ENCODE measurements at regions not wholly inside any gene's neighbourhood (a gene's known extent, or its start where the extent isn't known, plus 50 kb on each side); places are given as distances from the start of the nearest gene placed in this dataset.

DNA sequence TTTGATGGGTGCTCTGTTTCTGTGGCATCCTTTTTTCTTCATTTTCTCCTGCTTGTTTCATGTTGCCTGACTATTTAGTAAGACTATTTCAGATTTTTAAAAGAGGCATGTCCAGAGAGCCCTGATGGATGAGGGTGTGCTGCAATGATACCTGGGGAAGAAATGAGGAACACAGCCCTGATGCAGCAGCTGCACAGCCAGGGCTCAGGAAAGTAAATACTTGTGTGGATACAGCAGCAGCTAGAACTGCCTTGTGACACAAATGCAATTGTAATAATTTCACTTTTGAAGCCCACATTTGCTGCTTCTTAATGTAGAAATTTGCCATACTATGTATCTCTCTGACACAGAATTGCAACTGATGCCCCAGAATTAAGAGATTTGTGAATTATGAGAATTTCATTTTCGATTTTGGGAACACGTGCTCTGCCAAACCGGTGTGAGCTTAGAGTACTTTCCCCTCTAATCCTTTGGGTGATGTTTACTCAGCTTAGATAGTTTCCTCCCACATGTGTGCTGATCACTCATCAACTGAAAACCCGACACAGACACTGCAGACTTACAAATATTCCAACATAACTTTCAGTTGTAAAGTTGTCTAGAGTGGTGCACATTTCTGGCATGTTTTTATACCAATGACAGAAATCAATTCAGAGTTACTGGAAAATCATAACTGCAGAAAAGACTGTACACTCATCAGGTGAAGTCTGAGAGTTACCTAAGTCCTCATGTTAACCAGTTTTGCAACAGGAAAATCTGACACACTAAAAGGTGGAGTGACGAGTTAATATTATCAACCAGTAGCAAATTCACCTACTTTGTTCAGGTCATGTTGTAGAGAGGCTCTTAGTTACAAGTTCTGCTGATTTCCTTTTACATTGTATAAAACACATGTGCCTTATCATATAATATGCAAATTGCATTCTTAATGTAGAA lies 383.4 kb downstream of the CBLN2 start:
- no peak for ATAC-seq (replicated peaks; ENCODE audit: extremely low read depth, poor library complexity, severe bottlenecking)
- no peak for DNase-seq (ENCODE audit: low spot score in 2 of 2)
- no peak overlapping the region for H3K27ac Mint-ChIP-seq (ENCODE audit: low read depth)
- no peak overlapping the region for H3K4me3 Mint-ChIP-seq
- no peaks in the 10 kb centered on the region for H3K4me1 Mint-ChIP-seq
- H3K27me3 Mint-ChIP-seq = no peaks in the 10 kb centered on the region
- H3K36me3 Mint-ChIP-seq (ENCODE audit: insufficient read depth) = peaks cover 3% of the 10 kb centered on the region
- peaks cover 31% of the 10 kb centered on the region for H3K9me3 Mint-ChIP-seq

DNA sequence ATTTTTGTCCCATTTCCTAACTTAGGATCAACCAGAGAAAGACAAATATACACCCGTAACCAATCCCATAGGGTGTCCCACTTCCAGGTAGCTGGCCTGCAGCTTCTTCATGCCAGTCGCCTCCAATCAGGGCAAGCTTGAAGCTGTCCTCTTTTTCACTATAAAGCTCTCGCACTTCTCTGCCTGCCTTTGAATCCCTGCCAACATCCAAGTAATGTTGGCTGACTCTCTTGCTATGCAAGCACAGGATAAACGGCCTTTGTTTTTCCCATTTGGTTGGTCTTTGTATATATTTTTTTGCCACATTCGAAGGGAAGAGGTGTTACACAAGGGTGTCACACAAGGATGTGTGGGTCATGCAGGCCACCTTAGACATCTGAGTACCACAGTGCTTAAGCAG lies 388.8 kb downstream of the CBLN2 start:
- Mint-ChIP-seq H3K36me3 (ENCODE audit: insufficient read depth) (peaks cover 5% of the 10 kb centered on the region), H3K27me3 (no peaks in the 10 kb centered on the region), H3K27ac (ENCODE audit: low read depth) (no peak overlapping the region), H3K4me1 (no peaks in the 10 kb centered on the region), H3K9me3 (peaks cover 54% of the 10 kb centered on the region), H3K4me3 (no peak overlapping the region)
- ATAC-seq (replicated peaks; ENCODE audit: extremely low read depth, poor library complexity, severe bottlenecking) (no peak), DNase-seq (ENCODE audit: low spot score in 2 of 2) (no peak)

DNA sequence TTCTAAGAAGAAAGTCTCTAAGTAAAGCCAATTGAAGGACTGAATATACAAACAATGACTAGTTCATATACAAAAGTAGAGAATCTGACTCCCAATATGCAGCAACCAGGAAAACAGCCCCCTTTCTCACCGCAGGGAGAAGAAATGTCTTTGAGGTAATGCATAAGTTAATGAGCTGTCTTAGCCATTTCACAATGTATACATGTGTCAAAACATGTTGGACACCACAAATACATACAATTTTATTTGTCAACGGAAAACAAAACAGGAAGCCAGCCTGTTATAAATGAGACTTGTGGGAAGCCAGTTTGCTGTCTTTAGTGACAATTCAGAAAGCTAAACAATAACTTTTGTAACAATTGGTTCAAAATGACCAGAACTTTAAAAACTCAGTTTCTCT lies 389.2 kb downstream of the CBLN2 start:
- Mint-ChIP-seq H3K27ac (ENCODE audit: low read depth) (no peak overlapping the region), H3K36me3 (ENCODE audit: insufficient read depth) (peaks cover 5% of the 10 kb centered on the region), H3K4me1 (no peaks in the 10 kb centered on the region), H3K4me3 (no peak overlapping the region), H3K9me3 (peaks cover 54% of the 10 kb centered on the region), H3K27me3 (no peaks in the 10 kb centered on the region)
- DNase-seq (ENCODE audit: low spot score in 2 of 2) (no peak), ATAC-seq (replicated peaks; ENCODE audit: extremely low read depth, poor library complexity, severe bottlenecking) (no peak)

DNA sequence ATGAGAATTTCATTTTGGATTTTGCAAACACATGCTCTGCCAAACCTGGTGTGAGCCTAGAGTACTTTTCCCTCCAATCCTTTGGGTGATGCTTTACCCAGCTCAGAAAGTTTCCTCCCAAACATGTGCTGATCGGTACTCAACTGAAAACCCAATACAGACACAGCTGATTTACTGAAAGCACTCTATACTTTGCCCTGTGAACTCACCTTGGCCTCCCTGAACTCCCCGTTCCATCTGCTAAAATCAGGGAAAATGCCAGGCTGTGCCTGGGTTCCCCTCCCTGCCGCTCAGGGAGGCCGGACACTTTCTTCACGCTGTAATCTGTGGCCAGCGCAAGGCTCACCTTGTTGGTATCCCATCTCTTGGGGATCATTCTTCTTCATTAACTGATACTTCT lies 391.2 kb downstream of the CBLN2 start:
- DNase-seq (ENCODE audit: low spot score in 2 of 2) (no peak), ATAC-seq (replicated peaks; ENCODE audit: extremely low read depth, poor library complexity, severe bottlenecking) (no peak)
- no peak overlapping the region for H3K4me3 Mint-ChIP-seq
- peaks cover 2% of the 10 kb centered on the region for H3K36me3 Mint-ChIP-seq (ENCODE audit: insufficient read depth)
- no peaks in the 10 kb centered on the region for H3K27me3 Mint-ChIP-seq
- H3K4me1 Mint-ChIP-seq = no peaks in the 10 kb centered on the region
- no peak overlapping the region for H3K27ac Mint-ChIP-seq (ENCODE audit: low read depth)
- H3K9me3 Mint-ChIP-seq = peaks cover 41% of the 10 kb centered on the region

DNA sequence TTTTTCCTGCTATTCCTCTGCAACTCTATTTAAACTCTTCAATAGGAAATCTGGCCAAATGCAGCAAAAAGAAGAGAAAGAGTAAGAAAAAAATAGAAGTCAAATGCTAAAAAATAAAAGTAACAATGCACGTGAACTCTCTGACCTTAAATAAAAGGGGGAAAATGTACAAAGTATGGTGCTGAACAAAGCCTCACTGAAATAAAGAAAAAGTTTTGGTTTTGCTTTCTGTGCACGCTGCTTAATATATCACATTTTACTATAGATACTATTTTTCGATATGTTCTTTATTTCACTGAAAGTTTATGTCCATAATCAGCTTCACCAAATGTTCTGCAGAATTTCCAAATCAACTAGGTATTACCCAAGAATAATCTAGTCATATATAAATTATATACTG lies 396.3 kb downstream of the CBLN2 start:
- DNase-seq (ENCODE audit: low spot score in 2 of 2) = no peak
- Mint-ChIP-seq H3K27me3 (no peaks in the 10 kb centered on the region), H3K36me3 (ENCODE audit: insufficient read depth) (no peaks in the 10 kb centered on the region), H3K4me1 (no peaks in the 10 kb centered on the region), H3K9me3 (peaks cover 11% of the 10 kb centered on the region), H3K27ac (ENCODE audit: low read depth) (no peak overlapping the region), H3K4me3 (no peak overlapping the region)
- ATAC-seq (replicated peaks; ENCODE audit: extremely low read depth, poor library complexity, severe bottlenecking) = no peak

DNA sequence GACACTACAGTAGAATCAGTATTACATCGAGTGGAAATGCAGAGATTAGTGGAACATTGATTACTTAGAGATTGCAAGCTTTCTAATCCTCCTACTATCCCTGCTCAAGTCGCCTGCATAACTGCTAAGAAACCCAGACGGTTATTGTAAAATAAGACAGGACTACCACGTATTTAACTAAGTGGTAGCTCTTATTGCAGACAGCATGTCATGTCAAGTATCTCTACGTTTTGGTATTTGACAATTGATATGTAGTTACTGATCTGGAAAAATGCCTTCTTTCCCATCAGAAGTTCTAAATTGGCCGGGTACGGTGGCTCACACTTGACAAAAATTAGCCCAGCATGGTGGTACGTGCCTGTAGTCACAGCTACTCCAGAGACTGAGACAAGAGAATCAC lies 404.1 kb downstream of the CBLN2 start:
- H3K9me3 Mint-ChIP-seq = peaks cover 22% of the 10 kb centered on the region
- H3K27me3 Mint-ChIP-seq = no peaks in the 10 kb centered on the region
- no peak for DNase-seq (ENCODE audit: low spot score in 2 of 2)
- no peaks in the 10 kb centered on the region for H3K36me3 Mint-ChIP-seq (ENCODE audit: insufficient read depth)
- H3K27ac Mint-ChIP-seq (ENCODE audit: low read depth) = no peak overlapping the region
- ATAC-seq (replicated peaks; ENCODE audit: extremely low read depth, poor library complexity, severe bottlenecking) = no peak
- no peak overlapping the region for H3K4me3 Mint-ChIP-seq
- no peaks in the 10 kb centered on the region for H3K4me1 Mint-ChIP-seq

DNA sequence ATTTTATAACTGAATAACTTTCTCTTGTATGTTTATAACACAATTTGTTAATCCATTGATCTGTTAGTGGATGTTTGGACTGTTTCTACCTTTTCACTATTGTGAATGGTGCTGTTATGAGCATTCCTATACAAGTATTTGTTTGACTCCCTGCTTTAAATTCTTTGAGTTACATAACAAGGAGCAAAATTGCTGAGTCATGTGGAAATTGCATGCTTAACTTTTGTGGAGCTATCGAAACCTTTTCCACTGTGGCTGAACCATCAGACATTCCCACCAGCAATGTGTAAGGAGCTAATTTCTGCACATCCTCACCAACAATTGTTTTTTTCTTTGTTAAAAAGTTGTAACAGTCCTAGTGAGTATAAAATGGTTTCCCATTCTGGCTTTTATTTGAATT lies 415.5 kb downstream of the CBLN2 start:
- Mint-ChIP-seq H3K27me3 (no peaks in the 10 kb centered on the region), H3K9me3 (peaks cover 6% of the 10 kb centered on the region), H3K4me3 (no peak overlapping the region), H3K27ac (ENCODE audit: low read depth) (no peak overlapping the region), H3K36me3 (ENCODE audit: insufficient read depth) (no peaks in the 10 kb centered on the region), H3K4me1 (no peaks in the 10 kb centered on the region)
- ATAC-seq (replicated peaks; ENCODE audit: extremely low read depth, poor library complexity, severe bottlenecking) = no peak
- DNase-seq (ENCODE audit: low spot score in 2 of 2) = no peak

DNA sequence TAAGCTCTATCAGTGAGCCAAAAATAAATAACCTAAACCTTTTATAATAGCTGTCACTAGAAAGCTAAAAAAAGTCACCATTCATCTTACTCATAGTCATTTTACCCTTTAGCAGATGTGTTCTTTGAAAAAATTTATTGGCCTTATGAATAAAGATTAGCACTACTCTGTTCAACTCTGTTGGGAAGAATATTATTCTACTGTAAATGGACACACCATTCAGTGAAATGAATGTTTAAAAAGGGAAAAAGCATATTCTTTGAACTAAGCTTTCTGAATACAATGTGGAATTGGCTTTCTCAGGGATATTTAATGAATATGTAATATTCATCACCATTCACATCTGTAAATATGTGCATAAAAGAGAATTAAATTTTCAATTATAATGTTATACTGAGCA lies 422.0 kb downstream of the CBLN2 start:
- Mint-ChIP-seq H3K4me3 (no peak overlapping the region), H3K9me3 (peaks cover 7% of the 10 kb centered on the region), H3K27ac (ENCODE audit: low read depth) (no peak overlapping the region), H3K36me3 (ENCODE audit: insufficient read depth) (no peaks in the 10 kb centered on the region), H3K27me3 (no peaks in the 10 kb centered on the region), H3K4me1 (no peaks in the 10 kb centered on the region)
- DNase-seq (ENCODE audit: low spot score in 2 of 2) (no peak), ATAC-seq (replicated peaks; ENCODE audit: extremely low read depth, poor library complexity, severe bottlenecking) (no peak)

DNA sequence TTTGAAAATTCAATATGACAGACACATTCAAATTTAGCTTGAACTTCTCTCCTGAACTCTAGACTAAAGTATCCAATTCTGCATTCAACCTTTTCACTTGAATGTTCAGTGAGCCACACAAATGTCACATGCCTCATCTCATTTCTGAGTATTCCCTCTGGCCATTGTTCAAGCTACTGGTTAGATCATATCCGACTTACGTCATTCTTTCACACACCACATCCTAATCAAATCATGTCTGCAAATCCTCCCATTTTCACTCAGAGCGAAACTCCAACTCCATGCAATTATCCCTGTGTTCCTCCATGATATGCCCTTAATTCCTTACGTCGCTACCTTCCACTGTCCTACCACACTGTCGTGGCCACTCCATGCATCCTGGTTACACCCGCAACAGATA lies 425.1 kb downstream of the CBLN2 start:
- DNase-seq (ENCODE audit: low spot score in 2 of 2) = no peak

DNA sequence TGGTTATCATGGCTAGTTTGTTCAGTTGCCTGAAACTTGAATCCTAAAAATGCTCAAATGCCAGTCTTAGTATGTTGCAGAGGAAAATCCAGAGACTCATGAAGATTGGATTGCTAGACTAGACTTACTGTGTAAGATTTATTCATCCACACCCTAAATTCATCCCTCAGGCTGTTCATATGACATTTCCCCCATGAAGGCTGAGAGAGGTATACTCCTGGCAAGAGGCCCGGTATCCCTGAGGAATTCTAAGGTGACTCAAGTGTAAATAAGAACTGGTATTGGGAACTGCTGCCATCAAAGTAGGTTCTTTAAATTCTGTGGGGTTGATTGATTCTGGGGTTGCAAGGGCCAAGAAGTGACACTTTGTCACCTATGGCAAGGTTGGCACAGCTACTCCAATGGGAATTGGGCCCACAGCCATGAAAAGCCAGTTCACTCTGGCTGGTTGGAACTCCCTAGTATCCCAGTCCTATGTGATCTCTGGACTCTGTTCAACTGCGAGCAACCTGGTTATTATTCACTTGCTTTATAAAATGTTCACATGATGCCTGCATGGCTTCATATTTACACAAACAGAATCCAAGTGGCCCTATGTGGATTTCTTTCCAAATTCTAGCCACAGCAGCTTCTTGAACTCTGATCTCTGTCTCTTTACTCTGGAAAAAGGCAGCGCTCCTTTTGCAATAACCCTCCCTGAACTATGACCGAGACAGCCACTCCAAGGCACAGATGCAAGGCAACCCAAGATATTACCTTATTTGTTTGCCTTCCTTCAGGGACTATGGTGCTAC lies 429.1 kb downstream of the CBLN2 start:
- no peak overlapping the region for H3K4me3 Mint-ChIP-seq
- DNase-seq (ENCODE audit: low spot score in 2 of 2) (no peak), ATAC-seq (replicated peaks; ENCODE audit: extremely low read depth, poor library complexity, severe bottlenecking) (peak; percentile 10)

More for the DNA sequence above, 425.1 kb downstream of the CBLN2 start:
- no peak for ATAC-seq (replicated peaks; ENCODE audit: extremely low read depth, poor library complexity, severe bottlenecking)
- Mint-ChIP-seq H3K9me3 (peaks cover 19% of the 10 kb centered on the region), H3K4me1 (no peaks in the 10 kb centered on the region), H3K36me3 (ENCODE audit: insufficient read depth) (no peaks in the 10 kb centered on the region), H3K27me3 (no peaks in the 10 kb centered on the region), H3K4me3 (no peak overlapping the region), H3K27ac (ENCODE audit: low read depth) (no peak overlapping the region)

GRCh38 chr18:72107647-72108383 lies 436.3 kb downstream of the CBLN2 start:
- Mint-ChIP-seq H3K4me3 (no peak overlapping the region), H3K27ac (ENCODE audit: low read depth) (no peak overlapping the region), H3K4me1 (no peaks in the 10 kb centered on the region), H3K27me3 (no peaks in the 10 kb centered on the region), H3K9me3 (peaks cover 22% of the 10 kb centered on the region), H3K36me3 (ENCODE audit: insufficient read depth) (no peaks in the 10 kb centered on the region)
- ATAC-seq (replicated peaks; ENCODE audit: extremely low read depth, poor library complexity, severe bottlenecking) (no peak), DNase-seq (ENCODE audit: low spot score in 2 of 2) (no peak)

More for the DNA sequence above, 429.1 kb downstream of the CBLN2 start:
- H3K27me3 Mint-ChIP-seq = no peaks in the 10 kb centered on the region
- no peaks in the 10 kb centered on the region for H3K36me3 Mint-ChIP-seq (ENCODE audit: insufficient read depth)
- H3K4me1 Mint-ChIP-seq = no peaks in the 10 kb centered on the region
- H3K27ac Mint-ChIP-seq (ENCODE audit: low read depth) = no peak overlapping the region
- H3K9me3 Mint-ChIP-seq = peaks cover 30% of the 10 kb centered on the region

GRCh38 chr18:72104851-72105250 lies 439.3 kb downstream of the CBLN2 start:
- Mint-ChIP-seq H3K4me3 (no peak overlapping the region), H3K36me3 (ENCODE audit: insufficient read depth) (no peaks in the 10 kb centered on the region), H3K4me1 (no peaks in the 10 kb centered on the region), H3K9me3 (peaks cover 16% of the 10 kb centered on the region), H3K27me3 (no peaks in the 10 kb centered on the region), H3K27ac (ENCODE audit: low read depth) (no peak overlapping the region)
- DNase-seq (ENCODE audit: low spot score in 2 of 2) (no peak), ATAC-seq (replicated peaks; ENCODE audit: extremely low read depth, poor library complexity, severe bottlenecking) (no peak)
